HPDE6-E6E7 (cell line): ENCODE measurements at regions not wholly inside any gene's neighbourhood (a gene's known extent, or its start where the extent isn't known, plus 50 kb on each side); places are given as distances from the start of the nearest gene placed in this dataset.

Experiments used
- DNase-seq: peaks from one replicate; pipeline ENCODE4 v3.0.0; 2011; ENCODE audit warnings: missing footprints; ENCODE audit errors: extremely low spot score

GRCh38 chr5:6831678-6832671, 118.7 kb downstream of the TENT4A start:
- DNase-seq = no peak

DNA sequence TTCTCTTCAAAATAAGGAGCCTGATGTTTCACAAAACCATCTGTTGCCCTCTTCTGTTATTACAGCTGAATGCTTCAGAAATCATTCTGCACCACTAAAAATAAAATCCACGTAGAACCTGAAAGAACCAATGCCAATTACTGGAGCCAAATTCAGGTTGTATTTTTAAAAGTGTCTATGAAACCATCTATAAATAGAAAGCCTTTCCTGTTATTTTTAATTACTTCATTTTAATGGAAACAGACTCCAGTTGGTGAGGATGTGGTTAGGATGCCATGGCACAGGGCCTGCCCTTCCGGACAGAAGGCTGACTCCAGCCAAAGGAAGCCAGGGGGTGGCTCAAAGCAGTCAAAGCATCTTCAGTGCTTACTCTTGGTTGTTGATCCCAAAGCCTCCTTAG, 119.8 kb downstream of the TENT4A start:
- DNase-seq = no peak

- no peak for DNase-seq
Measured at GRCh38 chr5:6833406-6833805, 120.2 kb downstream of the TENT4A start.

GRCh38 chr5:6837095-6837494, 123.9 kb downstream of the TENT4A start:
- no peak for DNase-seq

DNA sequence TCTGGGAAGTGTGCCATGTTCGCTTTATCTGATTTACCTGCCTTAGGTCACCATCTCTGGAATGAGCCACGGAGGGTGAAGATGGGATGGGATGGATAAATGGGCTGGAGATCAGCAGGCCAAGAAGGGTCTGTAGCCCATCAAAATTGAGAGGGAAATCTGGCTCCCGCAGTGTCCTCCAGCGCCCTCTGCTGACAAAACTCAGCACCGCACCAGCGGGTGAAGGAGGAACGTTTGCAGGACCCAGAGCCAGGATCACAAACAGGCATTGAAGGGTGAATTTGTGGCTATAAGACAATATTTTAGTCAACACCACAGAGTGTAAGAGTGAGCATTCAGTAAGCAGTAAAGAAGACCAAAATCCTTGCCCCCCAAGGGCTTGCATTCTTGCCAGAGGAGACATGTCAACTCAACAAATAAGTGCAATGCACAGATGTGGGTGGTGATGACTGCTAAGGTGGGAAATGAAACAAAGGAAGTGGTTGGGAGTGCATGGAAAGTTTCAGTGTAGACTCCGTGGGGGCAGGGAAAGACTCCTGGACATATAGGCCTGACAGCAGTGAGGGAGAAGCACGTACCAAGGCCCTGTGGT, 124.4 kb downstream of the TENT4A start:
- DNase-seq = no peak

DNA sequence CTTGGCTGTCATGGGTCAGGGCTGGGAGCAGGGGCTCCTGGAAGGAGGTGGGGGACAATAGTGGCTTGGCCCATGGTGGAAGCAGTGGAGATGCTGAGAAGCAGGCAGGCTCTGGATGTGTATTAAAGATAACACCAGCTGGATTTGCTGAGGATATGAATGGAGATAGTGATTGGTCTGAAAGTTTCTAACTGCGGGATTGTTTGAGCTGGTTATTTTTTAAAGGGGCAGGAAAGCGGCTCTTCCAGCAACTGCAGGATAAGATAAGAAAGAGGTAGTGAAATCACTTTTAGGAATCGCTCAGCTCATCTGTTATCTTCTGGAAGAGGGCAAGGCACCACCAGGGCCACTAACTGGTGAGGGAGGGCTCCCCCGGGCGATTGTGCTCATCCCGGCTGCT, 125.5 kb downstream of the TENT4A start:
- no peak for DNase-seq

GRCh38 chr5:6840136-6840793, 127.0 kb downstream of the TENT4A start:
- DNase-seq = no peak

DNA sequence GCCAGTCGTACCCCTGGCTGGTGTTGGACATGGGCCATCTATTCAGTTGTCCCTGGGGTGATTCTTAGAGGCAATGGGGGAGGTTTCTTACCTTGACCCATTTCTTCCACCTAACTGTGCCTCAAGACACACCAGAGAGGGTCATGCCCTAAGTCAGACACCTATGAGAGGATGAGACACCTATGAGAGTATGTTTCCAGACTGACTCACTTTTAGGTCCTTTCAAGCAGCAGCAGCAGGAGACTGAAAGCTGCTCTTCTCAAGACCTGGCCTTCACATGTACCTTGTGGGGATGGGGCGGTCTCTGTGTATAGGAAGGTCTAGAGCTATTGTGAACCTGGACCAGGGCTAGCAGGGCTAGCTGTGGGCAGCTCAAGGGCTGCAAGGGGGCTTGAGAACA, 130.1 kb downstream of the TENT4A start:
- no peak for DNase-seq

- DNase-seq = no peak
Measured at GRCh38 chr5:6843821-6844220, 130.6 kb downstream of the TENT4A start.

GRCh38 chr5:6845856-6846255, 132.6 kb downstream of the TENT4A start:
- no peak for DNase-seq

- DNase-seq = no peak
Measured at GRCh38 chr5:6847870-6848269, 134.6 kb downstream of the TENT4A start.

DNA sequence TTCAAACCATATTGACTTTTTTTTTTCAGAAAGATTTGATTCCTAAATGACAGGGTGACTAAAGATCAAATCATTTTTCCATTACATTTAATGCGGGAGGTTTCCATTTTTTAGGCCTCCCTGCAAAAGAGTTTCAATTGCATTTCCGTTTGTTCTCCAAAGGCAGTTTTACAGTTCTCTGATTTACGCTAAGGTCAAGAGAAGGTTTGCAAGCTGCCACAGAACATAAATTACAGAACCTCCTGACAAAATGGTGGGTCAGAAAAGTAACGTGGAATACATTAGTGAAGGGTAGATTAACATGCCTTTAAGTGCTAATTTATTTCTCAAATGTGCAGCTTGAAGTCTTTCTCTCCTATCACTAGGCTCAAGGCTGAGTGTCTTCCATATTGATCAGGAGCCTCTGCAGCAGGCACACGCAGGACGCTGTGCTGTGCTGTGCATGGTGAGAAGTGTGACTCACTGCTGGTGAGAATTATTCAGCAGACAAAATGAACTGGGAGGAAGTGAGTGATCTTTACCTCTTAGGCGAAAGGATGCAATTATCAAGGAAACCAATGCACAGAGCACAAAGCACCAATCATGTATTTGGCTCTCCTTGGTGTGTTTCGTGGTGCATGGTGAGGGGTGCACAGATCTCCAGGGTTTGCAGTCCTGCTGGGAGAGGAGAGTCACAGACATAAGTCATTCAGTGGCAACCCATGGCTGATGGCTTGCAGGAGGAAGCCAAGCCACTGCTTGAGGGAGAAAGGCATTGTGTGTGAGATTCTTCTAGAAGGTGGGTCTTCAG, 136.3 kb downstream of the TENT4A start:
- no peak for DNase-seq

- no peak for DNase-seq
Measured at GRCh38 chr5:6850106-6850432, 136.8 kb downstream of the TENT4A start.

DNA sequence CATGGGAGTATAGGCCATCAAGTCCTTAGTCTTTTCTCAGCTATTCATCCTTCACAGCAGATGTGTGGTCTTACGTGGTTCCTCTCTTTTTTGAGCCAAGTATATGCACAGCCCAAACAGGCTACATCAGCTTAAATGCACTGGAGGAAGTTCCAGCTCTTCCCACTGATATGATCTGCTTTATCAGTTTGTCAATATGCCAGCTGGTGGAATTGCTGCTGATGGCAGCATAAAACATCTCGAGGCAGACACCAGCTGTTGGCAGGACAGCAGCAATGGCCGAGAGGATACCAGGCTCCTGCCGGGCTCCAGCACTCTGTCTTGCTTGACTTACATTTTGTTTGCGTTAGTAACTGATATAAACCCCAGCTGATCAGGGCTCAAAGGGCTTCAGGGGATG, 143.4 kb downstream of the TENT4A start:
- no peak for DNase-seq

GRCh38 chr5:6858419-6858818, 145.2 kb downstream of the TENT4A start:
- DNase-seq = no peak

GRCh38 chr5:6859023-6859422, 145.8 kb downstream of the TENT4A start:
- no peak for DNase-seq

DNA sequence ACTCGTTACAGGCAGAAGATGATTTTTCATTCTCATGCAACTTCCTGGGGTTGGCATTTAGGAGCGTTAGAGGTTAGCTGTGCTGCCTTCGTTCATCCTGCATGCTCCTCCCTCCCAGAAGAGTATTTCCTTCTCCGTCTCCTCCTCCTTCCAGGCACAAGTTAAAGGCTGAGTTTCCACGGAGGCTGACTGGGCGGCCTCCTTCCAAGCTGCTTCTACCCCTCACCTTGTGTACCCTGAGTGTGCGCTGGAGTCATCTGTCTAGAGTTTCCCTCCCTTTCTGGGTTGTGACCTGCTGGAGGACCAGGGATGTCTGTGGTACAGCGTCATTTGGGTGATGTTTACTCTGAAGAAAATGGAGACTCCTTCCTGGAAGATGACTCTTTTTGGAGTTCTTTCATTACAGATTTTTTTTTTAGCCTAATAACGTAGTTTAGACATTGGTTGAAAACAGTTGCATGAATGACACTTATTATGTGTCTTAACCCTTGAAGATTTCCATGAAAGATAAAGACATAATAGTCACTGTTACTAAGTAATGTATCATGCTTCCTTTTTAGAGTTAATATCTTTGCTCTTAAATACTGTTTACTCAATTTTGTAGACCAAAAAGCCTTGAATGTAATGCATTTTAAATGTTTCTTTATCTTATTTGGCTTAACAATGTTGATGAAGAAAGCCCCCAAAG, 146.9 kb downstream of the TENT4A start:
- no peak for DNase-seq

GRCh38 chr5:6861036-6861435, 147.8 kb downstream of the TENT4A start:
- DNase-seq = no peak

DNA sequence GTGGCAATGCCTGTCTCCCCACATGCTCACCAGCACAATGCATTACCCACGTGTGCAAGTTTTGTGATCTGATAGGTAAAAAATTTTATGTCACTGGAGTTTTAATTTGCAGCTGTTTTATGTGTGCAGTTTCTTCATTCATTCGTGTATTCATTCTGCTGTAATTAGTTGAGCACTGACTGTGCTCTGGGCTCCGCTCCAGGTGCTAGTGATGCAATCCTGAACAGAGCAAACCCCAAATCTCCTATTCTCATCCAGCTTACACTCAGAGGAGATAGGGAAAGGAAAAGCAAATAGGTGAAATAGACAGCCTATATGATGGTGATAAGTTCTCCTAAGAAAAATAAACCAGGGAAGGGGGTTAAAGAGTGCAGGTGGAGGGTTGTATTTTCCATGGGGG, 148.4 kb downstream of the TENT4A start:
- DNase-seq = no peak

DNA sequence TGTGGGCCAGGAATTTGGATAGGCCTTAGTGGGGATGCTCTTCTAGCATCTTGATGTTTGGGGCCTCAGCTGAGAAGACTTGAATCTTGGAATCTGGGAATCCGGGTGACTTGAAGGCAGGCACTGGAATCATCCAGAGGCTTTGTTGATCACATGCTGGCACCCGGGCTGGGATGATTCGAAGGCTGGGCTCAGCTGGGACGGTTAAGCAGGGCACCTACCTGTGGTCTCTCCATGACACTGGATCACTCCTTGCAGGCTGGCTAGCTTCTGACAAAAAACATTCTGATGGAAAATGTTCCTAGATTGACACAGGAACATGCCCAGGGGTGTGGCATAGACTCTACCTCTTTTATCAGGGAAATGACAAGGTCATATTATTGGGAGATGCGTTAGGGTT, 149.1 kb downstream of the TENT4A start:
- no peak for DNase-seq

DNA sequence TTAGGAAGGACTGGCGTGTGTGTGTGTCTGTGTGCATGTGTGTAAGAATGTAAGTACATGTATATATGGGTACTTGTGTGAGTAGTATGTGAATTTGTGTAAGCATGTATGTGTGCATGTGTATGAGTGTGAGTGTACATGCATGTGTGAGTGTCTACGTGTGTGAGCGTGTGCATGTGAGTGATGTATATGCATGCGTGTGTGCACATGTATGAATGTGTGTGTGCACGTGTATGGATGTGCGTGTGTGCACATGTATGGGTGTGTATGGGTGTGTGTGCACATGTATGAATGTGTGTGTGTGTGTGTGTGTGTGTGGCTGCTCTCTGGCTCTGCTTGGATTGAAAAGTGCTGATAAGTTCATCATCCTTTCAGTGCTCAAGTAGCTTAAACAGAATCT, 154.5 kb downstream of the TENT4A start:
- no peak for DNase-seq
